Tibial artery (tissue), 4 donors: ENCODE measurements at regions not wholly inside any gene's neighbourhood (a gene's known extent, or its start where the extent isn't known, plus 50 kb on each side); places are given as distances from the start of the nearest gene placed in this dataset.

Experiments used
- DNase-seq, 2 donors: peaks; one replicate each; pipeline ENCODE4 v3.0.0-alpha.2; 2019
- H3K27ac ChIP-seq, 2 donors: fragments of 200-600 bp; sonication (generic) in 1 of 2; 1 replicate in 1 of 2; 2 replicates in 1 of 2; pipeline ENCODE4 v1.5.1; 2018 to 2019; ENCODE audit warnings: mild to moderate bottlenecking in 1 of 2
- H3K27me3 ChIP-seq, 2 donors: fragments of 200-600 bp; sonication (generic) in 1 of 2; one replicate each; pipeline versions ENCODE4 v1.5.1 to v1.6.0; 2016 to 2019
- H3K36me3 ChIP-seq, 3 donors: fragments of 200-600 bp; sonication (generic) in 2 of 3; one replicate each; pipeline ENCODE4 v1.5.1; 2016 to 2019; ENCODE audit warnings: mild to moderate bottlenecking in 2 of 3
- H3K4me1 ChIP-seq, 4 donors: fragments of 200-600 bp; sonication (generic) in 2 of 4; 1 replicate in 3 of 4; 2 replicates in 1 of 4; pipeline ENCODE4 v1.5.1; 2016 to 2019
- H3K4me3 ChIP-seq, 2 donors: fragments of 200-600 bp; sonication (generic) in 1 of 2; 1 replicate in 1 of 2; 2 replicates in 1 of 2; pipeline ENCODE4 v1.5.1; 2018 to 2019; ENCODE audit warnings: mild to moderate bottlenecking in 2 of 2
- H3K9me3 ChIP-seq, 3 donors: fragments of 200-600 bp; sonication (generic) in 1 of 3; one replicate each; pipeline ENCODE4 v1.5.1; 2016 to 2019
- CTCF ChIP-seq, 2 experiments: fragments of 200-600 bp in 1 of 2; fragments of 450-650 bp in 1 of 2; IDR thresholded peaks; one replicate each; pipeline ENCODE4 v1.5.1; 2017 to 2019; ENCODE audit warnings: antibody characterized with exemption in 2 of 2, mild to moderate bottlenecking in 1 of 2, moderate library complexity in 1 of 2
- intact Hi-C: fragments of 100-400 bp; cut with DNase I; formaldehyde crosslinking; loops from one replicate; pipeline ENCODE4 v1.15.0; 2023; ENCODE audit warnings: low total_unique reads

GRCh38 chr12:75959060-75959459 is 72.5 kb downstream of the PHLDA1 start:
- Histone ChIP-seq H3K27me3 (no peaks in the 10 kb centered on the region), H3K4me3 (no peak overlapping the region), H3K4me1 (peaks cover 0 to 6% (median 0%) of the 10 kb centered on the region in 4 donors), H3K9me3 (no peaks in the 10 kb centered on the region), H3K36me3 (no peaks in the 10 kb centered on the region), H3K27ac (no peak overlapping the region)
- no peak for DNase-seq
- intact Hi-C loops, result no loop called here
- no peak for TF ChIP-seq CTCF (IDR thresholded peaks at IDR 0.05)

- TF ChIP-seq CTCF (IDR thresholded peaks at IDR 0.05), result no peak
- no peaks in the 10 kb centered on the region for H3K27me3 ChIP-seq
- no peak overlapping the region for H3K27ac ChIP-seq
- DNase-seq, result no peak
- intact Hi-C loops, result no loop called here
- H3K4me1 ChIP-seq, result peaks cover 0 to 31% (median 4%) of the 10 kb centered on the region in 4 donors
- no peaks in the 10 kb centered on the region for H3K9me3 ChIP-seq
- no peaks in the 10 kb centered on the region for H3K36me3 ChIP-seq
- no peak overlapping the region for H3K4me3 ChIP-seq
These were observed 76.3 kb downstream of the PHLDA1 start for GRCh38 chr12:75955251-75955650.

- intact Hi-C loops, result no loop called here
- Histone ChIP-seq H3K27me3 (no peaks in the 10 kb centered on the region), H3K27ac (no peak overlapping the region), H3K36me3 (no peaks in the 10 kb centered on the region), H3K9me3 (no peaks in the 10 kb centered on the region), H3K4me3 (no peak overlapping the region), H3K4me1 (peaks cover 0 to 31% (median 4%) of the 10 kb centered on the region in 4 donors)
- no peak for DNase-seq
- TF ChIP-seq CTCF (IDR thresholded peaks at IDR 0.05), result no peak
These were observed 76.8 kb downstream of the PHLDA1 start for GRCh38 chr12:75954749-75955148.

- no peak for DNase-seq
- H3K27ac ChIP-seq, result no peak overlapping the region
These were observed 77.5 kb downstream of the PHLDA1 start for GRCh38 chr12:75954041-75954440.

GRCh38 chr12:75953312-75953906 is 78.2 kb downstream of the PHLDA1 start:
- DNase-seq, result no peak
- intact Hi-C loops, result no loop called here
- peaks cover 0 to 28% (median 4%) of the 10 kb centered on the region in 4 donors for H3K4me1 ChIP-seq
- no peak overlapping the region for H3K27ac ChIP-seq
- no peaks in the 10 kb centered on the region for H3K36me3 ChIP-seq
- no peaks in the 10 kb centered on the region for H3K9me3 ChIP-seq
- no peak overlapping the region for H3K4me3 ChIP-seq
- H3K27me3 ChIP-seq, result no peaks in the 10 kb centered on the region
- TF ChIP-seq CTCF (IDR thresholded peaks at IDR 0.05), result no peak

More at GRCh38 chr12:75954041-75954440, 77.5 kb downstream of the PHLDA1 start:
- no peak for TF ChIP-seq CTCF (IDR thresholded peaks at IDR 0.05)
- Histone ChIP-seq H3K9me3 (no peaks in the 10 kb centered on the region), H3K4me3 (no peak overlapping the region), H3K27me3 (no peaks in the 10 kb centered on the region), H3K36me3 (no peaks in the 10 kb centered on the region), H3K4me1 (peaks cover 0 to 28% (median 4%) of the 10 kb centered on the region in 4 donors)
- intact Hi-C loops, result no loop called here
